ENCODE measurements at regions not wholly inside any gene's neighbourhood (a gene's known extent, or its start where the extent isn't known, plus 50 kb on each side); places are given as distances from the start of the nearest gene placed in this dataset.

DNA sequence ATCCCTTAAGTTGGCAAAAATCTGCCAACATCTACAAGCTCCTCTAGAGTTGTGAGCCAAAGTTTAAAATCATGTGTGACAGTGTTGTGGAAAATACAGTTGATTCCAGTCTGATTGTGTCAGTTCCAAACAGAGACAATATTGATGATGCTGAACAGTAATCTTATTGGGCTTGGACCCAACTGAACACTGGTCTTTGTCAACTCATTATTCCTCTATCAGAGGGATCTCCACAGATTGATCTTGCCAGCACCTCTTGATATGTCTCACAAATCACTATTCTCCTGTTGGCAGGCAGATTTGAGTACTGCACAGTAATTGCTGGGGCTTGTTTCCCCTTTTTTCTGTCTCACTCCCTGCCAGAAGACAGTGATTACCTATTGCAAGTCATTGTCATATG, 326.6 kb upstream of the DPH6 start:
- Mint-ChIP-seq H3K27me3 (no peaks in the 10 kb centered on the region), H3K4me1 (no peaks in the 10 kb centered on the region), H3K36me3 (no peaks in the 10 kb centered on the region), H3K4me3 (no peak overlapping the region), H3K27ac (no peak overlapping the region), H3K9me3 (peaks cover 0 to 4% (median 2%) of the 10 kb centered on the region in 7 donors)
- Histone ChIP-seq H3K9me3 (ENCODE audit: control insufficient read depth in 2 of 2, low read length in 2 of 2) (no peaks in the 10 kb centered on the region), H3K36me3 (ENCODE audit: control insufficient read depth, insufficient read depth, low read length) (no peaks in the 10 kb centered on the region), H3K27me3 (ENCODE audit: control insufficient read depth, insufficient read depth, low read length) (no peaks in the 10 kb centered on the region), H3K4me3 (ENCODE audit: low read depth, low read length) (no peak overlapping the region), H3K4me1 (ENCODE audit: control insufficient read depth, insufficient read depth, low read length, poor library complexity, severe bottlenecking) (no peaks in the 10 kb centered on the region), H3K27ac (ENCODE audit: insufficient read depth, low read length, poor library complexity, severe bottlenecking) (no peak overlapping the region)
- ATAC-seq (ENCODE audit: low read depth in 2 of 2) = no peak
- DNase-seq = no peak

DNA sequence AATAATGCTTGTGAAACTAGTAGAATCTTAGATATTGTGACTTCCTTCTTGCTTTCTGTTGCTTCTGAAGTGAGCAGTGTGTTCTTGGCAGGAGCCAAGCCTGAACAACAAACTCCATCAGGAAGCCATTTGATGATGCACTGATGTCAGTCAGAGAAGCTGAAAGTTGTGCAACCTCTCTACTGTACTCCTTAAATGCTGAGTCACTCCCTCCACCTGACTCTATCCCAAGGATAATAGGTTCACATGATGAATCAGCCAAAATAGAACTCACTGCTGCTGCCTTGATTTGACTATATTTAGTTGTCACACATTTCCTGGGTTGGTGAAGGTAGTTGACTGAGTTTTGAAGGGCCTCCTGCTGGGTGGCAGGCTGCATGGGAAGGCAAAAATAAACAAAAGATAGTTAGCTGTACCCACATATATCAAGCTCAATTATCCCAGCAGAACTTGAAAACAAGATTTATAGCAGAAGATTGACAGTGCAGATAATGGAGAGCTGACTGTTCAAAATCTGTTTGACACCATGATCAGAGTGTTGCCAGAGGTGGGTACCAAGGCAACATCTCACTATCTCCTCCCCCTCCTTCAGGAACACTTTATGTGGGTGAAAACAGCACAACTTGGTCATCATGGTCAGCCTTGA, 328.4 kb upstream of the DPH6 start:
- H3K27me3 Mint-ChIP-seq = no peaks in the 10 kb centered on the region
- H3K9me3 Mint-ChIP-seq = peaks cover 0 to 8% (median 4%) of the 10 kb centered on the region in 7 donors
- no peaks in the 10 kb centered on the region for H3K4me1 ChIP-seq (ENCODE audit: control insufficient read depth, insufficient read depth, low read length, poor library complexity, severe bottlenecking)
- ATAC-seq (ENCODE audit: low read depth in 2 of 2) (no peak), DNase-seq (no peak)
- no peaks in the 10 kb centered on the region for H3K9me3 ChIP-seq (ENCODE audit: control insufficient read depth in 2 of 2, low read length in 2 of 2)
- no peak overlapping the region for H3K4me3 ChIP-seq (ENCODE audit: low read depth, low read length)
- no peaks in the 10 kb centered on the region for H3K4me1 Mint-ChIP-seq
- H3K4me3 Mint-ChIP-seq = peak overlapping the region in 1 of 4 donors; percentile 51
- no peak overlapping the region for H3K27ac ChIP-seq (ENCODE audit: insufficient read depth, low read length, poor library complexity, severe bottlenecking)
- H3K27ac Mint-ChIP-seq = no peak overlapping the region
- no peaks in the 10 kb centered on the region for H3K36me3 Mint-ChIP-seq
- no peaks in the 10 kb centered on the region for H3K27me3 ChIP-seq (ENCODE audit: control insufficient read depth, insufficient read depth, low read length)
- H3K36me3 ChIP-seq (ENCODE audit: control insufficient read depth, insufficient read depth, low read length) = no peaks in the 10 kb centered on the region

- Mint-ChIP-seq H3K9me3 (peaks cover 0 to 7% (median 5%) of the 10 kb centered on the region in 7 donors), H3K4me1 (no peaks in the 10 kb centered on the region), H3K27me3 (no peaks in the 10 kb centered on the region), H3K36me3 (no peaks in the 10 kb centered on the region), H3K4me3 (no peak overlapping the region), H3K27ac (no peak overlapping the region)
- no peak for ATAC-seq (ENCODE audit: low read depth in 2 of 2)
- Histone ChIP-seq H3K36me3 (ENCODE audit: control insufficient read depth, insufficient read depth, low read length) (no peaks in the 10 kb centered on the region), H3K4me1 (ENCODE audit: control insufficient read depth, insufficient read depth, low read length, poor library complexity, severe bottlenecking) (no peaks in the 10 kb centered on the region), H3K9me3 (ENCODE audit: control insufficient read depth in 2 of 2, low read length in 2 of 2) (no peaks in the 10 kb centered on the region), H3K27me3 (ENCODE audit: control insufficient read depth, insufficient read depth, low read length) (no peaks in the 10 kb centered on the region), H3K27ac (ENCODE audit: insufficient read depth, low read length, poor library complexity, severe bottlenecking) (no peak overlapping the region), H3K4me3 (ENCODE audit: low read depth, low read length) (no peak overlapping the region)
- DNase-seq = no peak
These were observed 330.8 kb upstream of the DPH6 start for GRCh38 chr15:35876762-35877161.

DNA sequence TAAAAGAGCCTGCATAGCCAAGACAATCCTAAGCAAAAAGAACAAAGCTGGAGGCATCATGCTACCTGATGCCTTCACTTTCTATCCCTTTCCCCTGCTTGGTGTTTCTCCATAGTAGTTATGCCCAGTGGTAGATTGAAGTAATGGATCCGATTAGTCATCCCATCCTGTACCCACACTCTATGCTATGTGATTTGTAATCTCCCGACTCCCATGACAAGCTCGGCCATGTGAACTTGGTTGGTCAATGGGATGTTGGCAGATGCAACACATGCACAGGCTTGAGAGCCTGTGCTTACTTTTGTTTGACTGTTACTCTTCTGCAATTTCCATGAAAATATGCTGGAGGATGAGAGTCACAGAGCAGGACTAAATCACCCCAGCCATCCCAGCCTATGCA, 334.9 kb upstream of the DPH6 start:
- ATAC-seq (ENCODE audit: low read depth in 2 of 2) = no peak
- Histone ChIP-seq H3K27ac (ENCODE audit: insufficient read depth, low read length, poor library complexity, severe bottlenecking) (no peak overlapping the region), H3K27me3 (ENCODE audit: control insufficient read depth, insufficient read depth, low read length) (no peaks in the 10 kb centered on the region), H3K4me1 (ENCODE audit: control insufficient read depth, insufficient read depth, low read length, poor library complexity, severe bottlenecking) (no peaks in the 10 kb centered on the region), H3K4me3 (ENCODE audit: low read depth, low read length) (no peak overlapping the region), H3K9me3 (ENCODE audit: control insufficient read depth in 2 of 2, low read length in 2 of 2) (no peaks in the 10 kb centered on the region), H3K36me3 (ENCODE audit: control insufficient read depth, insufficient read depth, low read length) (no peaks in the 10 kb centered on the region)
- H3K36me3 Mint-ChIP-seq = no peaks in the 10 kb centered on the region
- DNase-seq = no peak
- peaks cover 0 to 8% (median 7%) of the 10 kb centered on the region in 7 donors for H3K9me3 Mint-ChIP-seq
- H3K27ac Mint-ChIP-seq = no peak overlapping the region
- H3K4me1 Mint-ChIP-seq = no peaks in the 10 kb centered on the region
- no peak overlapping the region for H3K4me3 Mint-ChIP-seq
- H3K27me3 Mint-ChIP-seq = no peaks in the 10 kb centered on the region

DNA sequence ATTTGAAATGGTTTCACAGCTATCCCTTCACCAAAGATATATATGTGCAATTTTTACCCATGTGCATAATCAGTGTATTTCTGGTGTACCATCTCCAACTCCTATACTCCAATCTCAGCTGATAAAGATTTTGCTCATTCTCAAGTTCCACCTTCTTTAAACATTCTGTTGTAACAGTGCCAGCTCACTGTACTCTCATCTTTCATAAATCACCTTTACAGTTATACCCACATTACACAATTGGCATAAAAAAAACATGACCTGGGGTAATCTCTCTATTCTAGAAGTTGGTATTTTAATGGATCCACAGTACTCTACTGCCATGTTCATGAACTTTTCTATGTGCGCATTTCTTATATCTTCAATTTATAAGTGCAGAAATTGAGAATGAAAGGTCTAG, 339.9 kb upstream of the DPH6 start:
- Histone ChIP-seq H3K4me1 (ENCODE audit: control insufficient read depth, insufficient read depth, low read length, poor library complexity, severe bottlenecking) (no peaks in the 10 kb centered on the region), H3K27ac (ENCODE audit: insufficient read depth, low read length, poor library complexity, severe bottlenecking) (no peak overlapping the region), H3K9me3 (ENCODE audit: control insufficient read depth in 2 of 2, low read length in 2 of 2) (no peaks in the 10 kb centered on the region), H3K36me3 (ENCODE audit: control insufficient read depth, insufficient read depth, low read length) (no peaks in the 10 kb centered on the region), H3K27me3 (ENCODE audit: control insufficient read depth, insufficient read depth, low read length) (no peaks in the 10 kb centered on the region), H3K4me3 (ENCODE audit: low read depth, low read length) (no peak overlapping the region)
- no peaks in the 10 kb centered on the region for H3K4me1 Mint-ChIP-seq
- H3K27me3 Mint-ChIP-seq = no peaks in the 10 kb centered on the region
- peaks cover 0 to 10% (median 2%) of the 10 kb centered on the region in 7 donors for H3K9me3 Mint-ChIP-seq
- H3K4me3 Mint-ChIP-seq = no peak overlapping the region
- no peak for DNase-seq
- no peaks in the 10 kb centered on the region for H3K36me3 Mint-ChIP-seq
- ATAC-seq (ENCODE audit: low read depth in 2 of 2) = no peak
- H3K27ac Mint-ChIP-seq = no peak overlapping the region

DNA sequence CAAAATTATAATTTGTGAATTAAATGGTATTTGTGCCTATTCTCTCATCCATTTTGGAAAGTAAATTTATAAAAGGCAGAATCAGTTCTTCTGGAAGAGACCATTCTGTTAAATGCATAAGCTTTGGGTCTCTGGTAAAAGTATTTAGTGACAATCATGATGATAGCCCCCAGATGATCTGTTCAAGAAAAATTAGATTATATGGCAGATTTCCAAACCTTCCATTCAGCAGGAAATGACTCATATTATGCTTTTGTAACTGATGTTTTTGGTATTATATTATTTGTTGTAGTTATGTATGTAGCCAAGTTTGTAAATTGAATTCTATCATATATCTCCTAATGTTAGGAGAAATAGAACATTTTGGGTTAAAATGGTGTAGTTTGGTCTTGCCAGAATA, 340.8 kb upstream of the DPH6 start:
- H3K4me1 Mint-ChIP-seq = no peaks in the 10 kb centered on the region

DNA sequence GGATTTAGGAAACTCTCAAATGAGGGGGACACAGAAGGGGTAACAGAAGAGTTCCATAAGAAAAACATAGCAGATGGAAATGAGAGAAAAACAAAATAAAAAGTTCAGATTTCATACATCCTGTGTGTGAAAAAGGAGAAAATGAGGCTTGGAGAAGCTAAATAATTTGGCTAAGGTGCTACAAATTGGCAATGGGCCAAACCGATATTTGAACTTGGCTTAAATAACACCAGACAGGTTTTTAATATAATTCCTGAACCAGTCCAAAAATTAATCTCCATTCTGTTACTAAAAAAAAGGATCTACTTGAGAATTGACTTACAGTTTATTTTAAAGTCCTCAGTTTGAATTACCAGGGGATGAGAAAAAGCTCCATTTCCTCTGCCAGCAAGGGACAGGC, 342.9 kb upstream of the DPH6 start:
- H3K27ac ChIP-seq (ENCODE audit: insufficient read depth, low read length, poor library complexity, severe bottlenecking) = no peak overlapping the region
- Mint-ChIP-seq H3K27me3 (no peaks in the 10 kb centered on the region), H3K27ac (no peak overlapping the region), H3K9me3 (peaks cover 0 to 10% (median 2%) of the 10 kb centered on the region in 7 donors), H3K36me3 (no peaks in the 10 kb centered on the region), H3K4me3 (no peak overlapping the region), H3K4me1 (no peaks in the 10 kb centered on the region)
- H3K27me3 ChIP-seq (ENCODE audit: control insufficient read depth, insufficient read depth, low read length) = no peaks in the 10 kb centered on the region
- H3K36me3 ChIP-seq (ENCODE audit: control insufficient read depth, insufficient read depth, low read length) = no peaks in the 10 kb centered on the region
- no peaks in the 10 kb centered on the region for H3K4me1 ChIP-seq (ENCODE audit: control insufficient read depth, insufficient read depth, low read length, poor library complexity, severe bottlenecking)
- H3K9me3 ChIP-seq (ENCODE audit: control insufficient read depth in 2 of 2, low read length in 2 of 2) = no peaks in the 10 kb centered on the region
- no peak overlapping the region for H3K4me3 ChIP-seq (ENCODE audit: low read depth, low read length)
- DNase-seq (no peak), ATAC-seq (ENCODE audit: low read depth in 2 of 2) (no peak)

More for the DNA sequence above, 340.8 kb upstream of the DPH6 start:
- Mint-ChIP-seq H3K27me3 (no peaks in the 10 kb centered on the region), H3K27ac (no peak overlapping the region), H3K4me3 (no peak overlapping the region), H3K9me3 (peaks cover 0 to 10% (median 2%) of the 10 kb centered on the region in 7 donors), H3K36me3 (no peaks in the 10 kb centered on the region)
- no peaks in the 10 kb centered on the region for H3K9me3 ChIP-seq (ENCODE audit: control insufficient read depth in 2 of 2, low read length in 2 of 2)
- DNase-seq (no peak), ATAC-seq (ENCODE audit: low read depth in 2 of 2) (no peak)
- H3K4me1 ChIP-seq (ENCODE audit: control insufficient read depth, insufficient read depth, low read length, poor library complexity, severe bottlenecking) = no peaks in the 10 kb centered on the region
- no peak overlapping the region for H3K27ac ChIP-seq (ENCODE audit: insufficient read depth, low read length, poor library complexity, severe bottlenecking)
- H3K4me3 ChIP-seq (ENCODE audit: low read depth, low read length) = no peak overlapping the region
- no peaks in the 10 kb centered on the region for H3K27me3 ChIP-seq (ENCODE audit: control insufficient read depth, insufficient read depth, low read length)
- no peaks in the 10 kb centered on the region for H3K36me3 ChIP-seq (ENCODE audit: control insufficient read depth, insufficient read depth, low read length)

- H3K4me3 Mint-ChIP-seq = no peak overlapping the region
- H3K36me3 Mint-ChIP-seq = no peaks in the 10 kb centered on the region
- H3K27ac Mint-ChIP-seq = no peak overlapping the region
- no peak for DNase-seq
- Histone ChIP-seq H3K36me3 (ENCODE audit: control insufficient read depth, insufficient read depth, low read length) (no peaks in the 10 kb centered on the region), H3K9me3 (ENCODE audit: control insufficient read depth in 2 of 2, low read length in 2 of 2) (no peaks in the 10 kb centered on the region), H3K27me3 (ENCODE audit: control insufficient read depth, insufficient read depth, low read length) (no peaks in the 10 kb centered on the region), H3K4me3 (ENCODE audit: low read depth, low read length) (no peak overlapping the region), H3K4me1 (ENCODE audit: control insufficient read depth, insufficient read depth, low read length, poor library complexity, severe bottlenecking) (no peaks in the 10 kb centered on the region), H3K27ac (ENCODE audit: insufficient read depth, low read length, poor library complexity, severe bottlenecking) (no peak overlapping the region)
- peaks cover 0 to 13% (median 2%) of the 10 kb centered on the region in 7 donors for H3K9me3 Mint-ChIP-seq
- no peaks in the 10 kb centered on the region for H3K27me3 Mint-ChIP-seq
- no peak for ATAC-seq (ENCODE audit: low read depth in 2 of 2)
- H3K4me1 Mint-ChIP-seq = no peaks in the 10 kb centered on the region
These were observed 361.5 kb upstream of the DPH6 start for GRCh38 chr15:35907511-35907910.

Data from CD4-positive, CD25-positive, alpha-beta regulatory T cell (primary cell).